Mucosa of gallbladder (tissue), 1 donor: ENCODE measurements at regions not wholly inside any gene's neighbourhood (a gene's known extent, or its start where the extent isn't known, plus 50 kb on each side); places are given as distances from the start of the nearest gene placed in this dataset.
A peak's percentile ranks its signal among the peaks of the same experiment; 100 is the strongest.
"Not testable (repeated sequence)": the region's sequence is repeated elsewhere in the genome, so short reads cannot be mapped to it uniquely, and the experiment has no call there.

Experiments used
- DNase-seq: peaks from one replicate; pipeline ENCODE4 v3.0.0-alpha.2; 2020; ENCODE audit warnings: low spot score
- donor health status: DM: no; HTN: no; CAD: no.

DNA sequence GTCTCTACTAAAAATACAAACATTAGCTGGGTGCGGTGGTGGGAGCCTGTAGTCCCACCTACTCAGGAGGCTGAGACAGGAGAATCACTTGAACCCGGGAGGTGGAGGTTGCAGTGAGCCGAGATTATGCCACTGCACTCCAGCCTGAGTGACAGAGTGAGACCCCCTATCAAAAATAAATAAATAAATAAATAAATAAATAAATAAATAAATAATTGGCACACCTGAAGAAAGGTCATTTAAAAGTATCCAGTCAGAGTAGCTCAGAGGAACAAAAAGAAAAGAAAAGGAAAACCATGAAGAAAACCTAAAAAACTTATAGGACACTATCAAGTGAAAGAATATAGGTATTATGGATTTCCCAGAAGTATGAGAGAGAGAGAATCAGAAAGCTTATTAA lies 330.1 kb upstream of the AR start:
- DNase-seq = not testable (repeated sequence)

DNA sequence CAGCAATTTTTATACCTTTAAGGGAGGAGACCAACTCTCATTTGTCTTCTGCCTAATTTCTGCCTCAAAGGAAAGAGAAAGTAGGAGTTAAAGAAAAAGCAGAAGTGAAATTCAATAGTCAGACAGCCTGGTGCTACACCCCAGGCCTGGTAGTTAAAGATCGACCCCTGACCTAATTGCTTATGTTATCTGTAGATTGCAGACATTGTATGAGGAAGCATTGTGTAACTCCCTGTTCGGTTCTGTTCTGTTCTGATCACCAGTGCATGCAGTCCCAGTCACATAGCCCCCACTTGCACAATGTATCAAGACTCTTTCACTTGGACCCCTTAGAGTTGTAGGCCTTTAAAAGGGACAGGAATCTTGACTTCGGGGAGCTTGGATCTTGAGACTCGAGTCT lies 335.9 kb upstream of the AR start:
- no peak for DNase-seq

GRCh38 chrX:67159437-67159836 lies 384.4 kb upstream of the AR start:
- DNase-seq = no peak

GRCh38 chrX:67114635-67115034 lies 429.2 kb upstream of the AR start:
- DNase-seq = no peak

DNA sequence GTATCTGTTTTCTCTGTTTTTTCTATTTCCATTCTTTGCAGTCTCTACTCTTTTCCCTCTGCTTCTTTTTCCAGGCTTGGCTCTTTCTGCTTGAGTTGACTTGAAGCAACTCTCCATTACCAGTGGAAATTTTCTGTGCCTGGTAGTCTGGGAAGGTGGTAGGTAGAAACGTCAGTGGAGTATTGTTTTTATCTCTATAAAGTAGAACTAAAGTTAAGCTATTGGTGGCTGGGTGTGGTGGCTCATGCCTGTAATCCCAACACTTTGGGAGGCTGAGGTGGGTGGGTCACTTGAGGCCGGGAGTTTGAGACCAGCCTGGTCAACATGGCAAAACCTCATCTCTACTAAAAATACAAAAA lies 438.1 kb upstream of the AR start:
- no peak for DNase-seq

DNA sequence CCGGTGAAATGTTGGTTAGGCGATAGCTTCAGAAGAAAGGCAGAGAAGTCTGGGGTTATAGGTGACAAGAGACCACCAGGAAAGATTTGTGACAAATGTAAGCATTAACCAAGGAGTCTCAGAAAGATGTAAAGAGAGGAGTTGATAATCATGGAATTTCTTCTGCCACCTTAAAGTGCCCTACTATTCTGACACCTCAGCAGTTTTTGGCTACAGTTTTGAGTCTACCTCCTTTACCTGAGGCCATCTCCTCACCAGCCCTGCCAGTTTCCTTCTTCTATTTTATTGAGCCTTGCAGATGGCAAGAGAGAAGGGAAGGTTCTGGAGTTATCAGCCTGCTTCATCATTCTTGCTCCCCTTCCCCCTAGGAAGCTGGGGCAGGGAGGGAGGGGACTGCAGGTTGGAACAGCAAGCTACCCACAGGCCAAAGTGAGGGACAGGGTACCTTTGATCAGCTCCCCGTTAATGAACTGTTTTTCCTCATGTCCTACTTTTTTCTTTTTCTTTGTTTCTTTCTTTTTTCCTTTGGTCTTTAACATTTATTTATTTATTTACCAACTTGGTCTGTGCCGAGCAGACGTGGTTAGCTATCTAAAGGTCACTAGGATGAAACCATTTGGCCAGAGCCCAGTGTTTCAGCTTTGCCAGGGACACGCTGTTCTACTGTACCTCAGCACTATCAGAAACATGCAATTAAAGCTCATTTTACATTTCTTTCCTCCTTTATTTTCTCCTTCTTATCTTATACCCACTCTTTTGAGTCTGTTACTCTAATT lies 438.7 kb upstream of the AR start:
- DNase-seq = no peak

DNA sequence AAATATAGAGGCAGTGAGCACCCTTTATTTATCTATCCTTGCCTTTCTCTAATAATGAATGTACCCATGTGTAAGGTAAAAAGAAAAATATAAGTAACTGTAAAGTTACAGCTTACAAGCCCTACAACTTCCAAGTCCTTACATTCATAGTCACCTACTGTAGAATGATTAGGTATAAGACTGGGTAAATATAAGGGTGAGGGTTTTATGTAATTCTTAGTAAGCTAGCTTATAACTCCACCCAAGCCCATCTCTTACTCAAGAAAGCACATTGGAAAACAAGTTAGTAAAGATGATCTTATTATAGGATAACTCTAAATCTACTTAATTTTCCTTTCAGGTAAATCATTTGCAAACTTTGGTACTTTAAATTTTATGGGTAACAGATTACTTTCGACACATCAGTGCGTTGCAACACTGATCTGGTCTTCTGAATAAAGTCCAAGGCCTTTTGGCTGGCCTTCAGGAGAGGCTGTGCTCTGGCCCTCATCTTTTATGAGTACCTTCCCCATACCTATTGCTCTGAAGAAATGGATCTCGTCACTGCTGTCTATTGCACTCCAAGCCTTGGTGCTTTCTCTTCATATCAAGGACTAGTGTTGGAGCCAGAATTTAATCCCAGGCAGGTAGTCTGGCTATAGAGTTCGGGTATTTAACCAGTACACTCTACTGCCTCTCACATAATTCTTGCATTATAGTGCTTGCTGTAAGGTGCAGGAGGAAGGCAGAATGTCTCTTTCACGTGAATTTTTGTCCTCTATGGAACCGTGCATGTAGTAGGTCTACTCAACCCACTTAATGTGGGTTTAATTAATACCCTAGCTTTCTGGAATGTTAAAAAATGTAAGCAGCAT lies 443.6 kb upstream of the AR start:
- peak; percentile 16 for DNase-seq

GRCh38 chrX:67094061-67094460 lies 449.8 kb upstream of the AR start:
- DNase-seq = no peak

DNA sequence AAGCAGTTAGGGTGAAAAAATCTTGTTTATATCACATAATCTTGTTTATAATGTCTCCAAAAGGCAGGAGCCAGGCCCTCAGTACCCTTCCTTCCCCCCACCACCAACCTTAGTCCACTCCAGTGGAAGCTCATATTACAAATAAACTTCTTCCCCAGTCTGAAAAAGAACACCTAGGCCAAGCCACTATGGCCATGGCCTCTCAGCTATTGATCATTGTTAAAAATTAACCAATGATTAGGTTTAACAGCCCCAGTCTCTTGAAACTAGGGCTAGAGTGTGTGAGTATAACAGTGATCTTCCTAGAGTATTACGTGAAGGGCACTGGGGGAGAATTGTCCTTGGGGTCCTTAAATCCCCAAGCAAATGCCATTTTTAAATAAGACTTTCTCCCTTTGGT lies 411.9 kb upstream of the EDA2R start:
- no peak for DNase-seq

- no peak for DNase-seq
These were observed 406.0 kb upstream of the EDA2R start for GRCh38 chrX:67044866-67045265.

DNA sequence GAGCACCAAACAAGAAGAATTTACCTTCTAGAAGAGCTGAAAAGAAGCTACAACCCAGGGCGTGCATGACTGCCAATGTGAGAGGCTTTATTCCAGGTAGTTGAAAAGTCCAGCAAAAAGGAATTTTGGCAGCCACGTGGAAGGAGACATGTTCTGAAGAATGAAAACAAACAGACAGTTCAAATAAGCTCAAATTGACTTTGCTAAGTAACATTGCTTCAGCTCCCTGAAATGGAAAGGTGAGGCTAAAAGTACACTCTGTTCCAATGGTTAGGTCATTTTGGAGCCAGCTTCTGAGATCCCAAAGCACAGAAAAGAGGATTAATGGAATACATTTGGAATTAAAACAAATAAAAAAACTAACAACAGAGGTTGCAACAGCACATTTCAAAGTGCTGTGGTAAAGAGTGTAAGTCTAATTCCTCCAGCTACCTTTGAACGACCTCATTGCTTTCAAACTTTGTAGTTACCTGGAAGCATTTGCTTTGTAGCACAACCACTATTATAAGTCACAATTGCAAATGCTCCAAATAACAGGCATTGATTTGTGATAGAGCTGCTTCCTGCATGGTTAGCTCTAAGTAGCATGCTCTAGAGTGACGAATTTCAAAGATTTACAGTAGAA lies 405.3 kb upstream of the EDA2R start:
- no peak for DNase-seq

GRCh38 chrX:67004451-67004850 lies 365.6 kb upstream of the EDA2R start:
- DNase-seq = no peak

DNA sequence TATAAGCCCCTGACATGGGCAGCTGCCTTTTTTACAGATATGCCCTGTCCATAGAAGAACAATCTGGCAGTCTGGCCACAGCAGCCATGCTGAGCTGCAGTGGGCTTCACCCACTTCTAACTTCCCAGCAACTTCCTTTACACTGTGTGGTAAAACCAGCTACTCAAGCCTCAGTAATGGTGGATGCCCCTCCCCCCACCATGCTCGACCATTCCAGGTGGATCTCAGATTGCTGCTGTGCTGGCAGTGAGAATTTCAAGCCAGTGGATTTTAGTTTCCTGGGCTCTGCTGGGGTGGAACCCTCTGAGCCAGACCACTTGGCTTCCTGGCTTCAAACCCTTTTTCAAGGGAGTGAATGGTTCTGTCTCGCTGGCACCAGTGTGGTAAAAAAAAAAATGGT lies 355.9 kb upstream of the EDA2R start:
- no peak for DNase-seq

GRCh38 chrX:66992077-66992476 lies 353.2 kb upstream of the EDA2R start:
- not testable (repeated sequence) for DNase-seq

DNA sequence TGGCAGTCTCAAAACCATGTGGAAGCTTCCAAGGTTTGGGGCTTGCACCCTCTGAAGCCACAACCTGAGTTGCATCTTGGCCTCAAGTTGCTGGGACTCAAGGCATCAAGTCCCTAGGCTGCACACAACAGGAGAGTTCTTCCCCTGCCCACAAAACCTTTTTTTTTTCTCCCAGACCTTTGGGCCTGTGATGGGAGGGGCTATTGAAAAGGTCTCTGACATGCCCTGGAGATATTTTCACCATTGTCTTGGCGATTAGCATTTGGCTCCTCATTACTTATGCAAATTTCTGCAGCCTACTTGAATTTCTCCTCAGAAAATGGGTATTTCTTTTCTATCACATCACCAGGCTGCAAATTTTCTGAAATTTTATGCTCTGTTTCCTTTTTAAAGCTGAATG lies 349.5 kb upstream of the EDA2R start:
- DNase-seq = no peak

DNA sequence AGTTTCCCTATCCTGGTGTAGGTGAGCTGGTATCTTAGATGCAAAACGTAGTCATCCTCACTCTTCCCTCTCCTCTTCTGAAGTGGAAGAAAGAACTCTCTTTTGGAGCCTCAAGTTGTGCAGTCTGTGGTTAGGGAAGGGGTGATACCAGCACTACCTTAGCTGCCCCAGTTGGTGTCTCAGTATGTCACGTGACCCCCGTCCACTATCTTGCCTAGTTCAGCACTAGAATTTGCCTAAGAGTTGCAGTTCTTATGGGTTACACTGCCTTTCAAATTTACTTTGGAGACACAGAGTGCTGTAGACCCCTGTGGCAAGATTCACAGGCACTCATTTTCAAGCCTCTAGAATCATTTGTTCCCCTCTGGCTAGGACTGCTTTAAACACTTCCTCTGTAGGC lies 322.8 kb upstream of the EDA2R start:
- DNase-seq = no peak

- no peak for DNase-seq
These were observed 292.8 kb upstream of the EDA2R start for GRCh38 chrX:66931713-66932112.

GRCh38 chrX:66930516-66930915 lies 291.6 kb upstream of the EDA2R start:
- not testable (repeated sequence) for DNase-seq

GRCh38 chrX:66920296-66920695 lies 281.4 kb upstream of the EDA2R start:
- DNase-seq = no peak

DNA sequence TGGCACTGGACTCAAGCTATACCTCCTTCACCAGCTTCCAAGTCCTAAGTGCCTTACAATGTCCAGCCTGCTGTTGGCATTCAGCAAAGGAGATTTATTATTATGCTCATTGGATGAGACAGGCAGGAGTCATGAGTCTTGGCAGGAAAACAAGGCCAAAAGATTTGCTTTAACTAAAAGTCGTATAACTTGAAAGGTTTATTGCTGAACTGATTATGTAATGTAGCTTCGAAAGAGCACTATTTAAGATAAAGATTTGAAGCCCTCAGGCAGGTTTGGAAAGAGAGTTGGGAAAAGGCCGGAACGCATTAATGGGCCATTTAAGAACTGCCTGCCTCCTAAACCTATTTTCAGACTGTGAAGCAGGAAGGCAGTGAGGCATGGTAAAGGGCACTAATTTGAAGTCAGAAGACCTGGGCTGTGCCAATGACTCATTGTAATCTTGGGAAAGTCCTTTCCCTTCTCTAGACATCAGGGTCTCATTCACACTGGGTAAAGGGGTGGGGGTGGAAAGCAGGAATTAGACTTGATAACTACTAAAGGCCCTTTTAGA lies 280.5 kb upstream of the EDA2R start:
- no peak for DNase-seq

DNA sequence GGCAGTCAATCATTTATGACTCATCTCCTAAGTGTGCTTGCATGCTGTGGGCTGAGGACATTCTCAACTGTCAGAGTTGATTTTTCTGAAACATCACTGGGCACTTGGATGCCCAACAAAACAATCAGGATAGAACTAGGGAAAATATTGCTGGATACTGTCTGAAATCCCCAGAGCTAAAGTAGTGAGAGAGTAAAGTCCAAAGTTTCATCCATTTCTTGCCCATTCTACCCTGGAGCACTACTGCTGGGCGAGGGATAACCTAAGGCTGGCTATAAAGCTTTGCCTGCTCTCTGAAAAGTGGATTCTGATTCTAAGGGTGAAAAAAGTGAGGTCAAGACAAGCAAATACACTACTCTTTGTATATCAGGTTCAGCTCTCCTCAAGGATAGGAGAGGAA lies 279.6 kb upstream of the EDA2R start:
- DNase-seq = no peak

GRCh38 chrX:66915893-66916292 lies 277.0 kb upstream of the EDA2R start:
- no peak for DNase-seq

- DNase-seq = no peak
These were observed 275.2 kb upstream of the EDA2R start for GRCh38 chrX:66914080-66914479.
